ENCODE measurements at regions not wholly inside any gene's neighbourhood (a gene's known extent, or its start where the extent isn't known, plus 50 kb on each side); places are given as distances from the start of the nearest gene placed in this dataset.
A peak's percentile ranks its signal among the peaks of the same experiment; 100 is the strongest.

- H3K27ac ChIP-seq: no peak overlapping the region
- TF ChIP-seq, protein P1, sequence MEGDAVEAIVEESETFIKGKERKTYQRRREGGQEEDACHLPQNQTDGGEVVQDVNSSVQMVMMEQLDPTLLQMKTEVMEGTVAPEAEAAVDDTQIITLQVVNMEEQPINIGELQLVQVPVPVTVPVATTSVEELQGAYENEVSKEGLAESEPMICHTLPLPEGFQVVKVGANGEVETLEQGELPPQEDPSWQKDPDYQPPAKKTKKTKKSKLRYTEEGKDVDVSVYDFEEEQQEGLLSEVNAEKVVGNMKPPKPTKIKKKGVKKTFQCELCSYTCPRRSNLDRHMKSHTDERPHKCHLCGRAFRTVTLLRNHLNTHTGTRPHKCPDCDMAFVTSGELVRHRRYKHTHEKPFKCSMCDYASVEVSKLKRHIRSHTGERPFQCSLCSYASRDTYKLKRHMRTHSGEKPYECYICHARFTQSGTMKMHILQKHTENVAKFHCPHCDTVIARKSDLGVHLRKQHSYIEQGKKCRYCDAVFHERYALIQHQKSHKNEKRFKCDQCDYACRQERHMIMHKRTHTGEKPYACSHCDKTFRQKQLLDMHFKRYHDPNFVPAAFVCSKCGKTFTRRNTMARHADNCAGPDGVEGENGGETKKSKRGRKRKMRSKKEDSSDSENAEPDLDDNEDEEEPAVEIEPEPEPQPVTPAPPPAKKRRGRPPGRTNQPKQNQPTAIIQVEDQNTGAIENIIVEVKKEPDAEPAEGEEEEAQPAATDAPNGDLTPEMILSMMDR (IDR thresholded peaks at IDR 0.05): no peak
- no peak for TF ChIP-seq ZFX (IDR thresholded peaks at IDR 0.05; ENCODE audit: borderline replicate concordance)
Measured at GRCh38 chr2:82124629-82125028, 1820.1 kb upstream of the LRRTM1 start.

DNA sequence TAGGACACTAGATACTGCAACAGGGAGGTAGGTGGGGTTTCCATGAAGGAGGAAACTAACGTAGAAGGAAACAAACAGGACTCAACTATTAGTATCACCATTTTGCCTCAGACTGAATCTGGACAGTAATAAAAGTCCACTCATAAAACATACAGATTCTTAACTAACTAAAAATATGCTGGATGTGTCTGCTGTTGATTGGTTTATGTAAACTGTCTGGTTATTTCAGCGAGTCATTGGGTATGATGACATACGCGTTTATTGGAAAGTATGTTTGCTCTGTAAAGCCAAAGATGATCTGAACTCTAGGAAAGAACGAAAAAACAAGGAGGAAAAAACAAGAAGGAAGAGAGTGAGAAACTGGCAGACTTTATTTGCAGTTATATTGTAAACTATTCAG is 1816.1 kb upstream of the LRRTM1 start:
- H3K27ac ChIP-seq: peak overlapping the region; percentile 51
- TF ChIP-seq ZFX (IDR thresholded peaks at IDR 0.05; ENCODE audit: borderline replicate concordance): no peak
- TF ChIP-seq, protein P1 (IDR thresholded peaks at IDR 0.05): no peak

DNA sequence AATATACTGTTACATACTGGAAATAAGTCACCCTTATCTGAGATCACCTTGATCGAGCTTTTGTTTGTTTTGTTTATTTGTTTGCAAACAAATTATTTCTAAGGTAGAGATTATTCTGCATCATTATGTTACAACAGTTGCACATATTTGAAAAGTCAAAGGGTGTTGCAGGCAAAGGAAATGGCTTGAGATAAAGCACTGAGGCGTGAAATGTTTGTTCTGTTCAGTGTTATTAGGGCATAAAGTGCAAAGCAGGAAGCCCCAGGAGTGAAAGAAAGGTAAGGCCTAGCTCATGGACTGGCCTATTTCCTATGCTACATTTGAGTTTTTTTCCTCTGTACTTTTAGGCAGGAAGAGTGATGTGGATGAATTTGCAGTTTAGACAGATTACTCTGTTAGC is 1815.6 kb upstream of the LRRTM1 start:
- TF ChIP-seq, protein P1 (IDR thresholded peaks at IDR 0.05): no peak
- no peak for TF ChIP-seq ZFX (IDR thresholded peaks at IDR 0.05; ENCODE audit: borderline replicate concordance)

GRCh38 chr2:82109418-82109817 is 1804.9 kb upstream of the LRRTM1 start:
- TF ChIP-seq, protein P1 (IDR thresholded peaks at IDR 0.05): no peak
- no peak for TF ChIP-seq ZFX (IDR thresholded peaks at IDR 0.05; ENCODE audit: borderline replicate concordance)
- no peak overlapping the region for H3K27ac ChIP-seq

More for the DNA sequence above, 1815.6 kb upstream of the LRRTM1 start:
- H3K27ac ChIP-seq: peak overlapping the region; percentile 51

DNA sequence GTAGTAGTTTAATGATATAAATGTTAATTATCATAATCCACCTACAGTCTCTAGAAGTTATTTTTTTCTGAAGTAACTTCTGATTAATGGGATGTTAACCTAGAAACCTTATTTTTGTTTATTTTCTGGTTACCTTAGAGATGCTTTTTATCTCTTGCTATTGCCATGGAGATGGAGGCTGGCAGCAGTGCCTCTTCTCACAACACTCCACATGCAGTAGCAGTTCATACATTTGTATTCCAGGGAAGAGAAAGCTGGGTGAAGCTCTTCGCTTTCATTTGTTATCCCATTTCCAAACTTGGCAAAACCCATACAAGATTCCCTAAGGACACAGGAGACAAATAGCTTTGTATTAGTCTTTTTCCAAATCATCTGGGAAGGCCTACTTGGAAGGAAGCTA is 1794.1 kb upstream of the LRRTM1 start:
- H3K27ac ChIP-seq: no peak overlapping the region
- TF ChIP-seq ZFX (IDR thresholded peaks at IDR 0.05; ENCODE audit: borderline replicate concordance): no peak
- TF ChIP-seq, protein P1 (IDR thresholded peaks at IDR 0.05): no peak

DNA sequence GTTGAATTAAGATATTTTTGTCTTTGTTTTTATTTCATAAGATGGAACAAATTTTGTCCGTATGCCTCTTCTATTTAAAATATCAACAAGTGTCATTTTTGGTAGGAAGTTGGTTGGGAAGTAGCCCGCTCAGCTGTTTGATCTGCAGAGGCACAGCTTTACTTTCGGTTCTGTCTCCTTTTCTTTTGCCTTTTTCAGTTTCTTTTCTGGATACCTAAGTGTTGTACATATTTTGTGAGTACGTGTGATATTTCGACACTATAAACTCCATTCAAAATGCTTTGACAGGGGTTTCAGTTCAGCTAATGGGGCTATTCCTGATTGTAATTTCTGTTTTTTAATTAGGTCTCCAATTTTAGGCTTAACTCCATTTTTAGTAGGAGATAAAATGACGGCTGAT is 1785.0 kb upstream of the LRRTM1 start:
- H3K27ac ChIP-seq: no peak overlapping the region
- TF ChIP-seq, protein P1 (IDR thresholded peaks at IDR 0.05): no peak
- TF ChIP-seq ZFX (IDR thresholded peaks at IDR 0.05; ENCODE audit: borderline replicate concordance): no peak

DNA sequence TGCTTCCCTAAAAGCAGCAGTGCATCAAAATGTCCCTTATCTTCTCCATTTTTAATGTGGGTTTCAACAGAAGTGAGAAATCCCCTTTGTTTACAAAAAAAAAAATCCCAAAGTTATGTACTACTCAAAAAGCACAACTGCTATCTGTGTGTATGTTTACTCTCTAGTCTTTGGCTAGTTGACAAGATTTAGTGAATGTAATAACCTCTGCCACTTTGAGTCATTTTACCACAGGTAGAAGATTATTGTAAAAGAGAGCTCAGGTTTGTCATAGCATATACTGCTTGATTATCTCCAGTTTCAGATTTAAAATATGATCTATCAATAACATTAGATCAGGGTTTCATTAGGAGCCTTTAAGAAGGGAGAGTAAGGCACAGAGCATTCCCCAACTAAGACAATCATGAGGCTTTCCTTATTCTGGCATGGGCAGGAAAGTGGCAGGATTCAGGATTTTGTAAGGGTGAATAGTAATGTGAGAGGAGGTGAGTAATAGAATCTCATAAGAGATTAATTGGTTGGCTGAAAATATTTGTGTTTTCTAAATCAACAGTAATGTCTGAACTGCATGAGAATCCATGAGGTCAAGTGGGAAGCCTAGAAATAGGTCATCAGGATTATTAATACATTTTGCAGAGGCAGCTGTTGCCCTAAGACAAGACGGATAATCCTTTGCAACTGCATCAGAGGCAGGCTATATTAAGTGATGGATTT is 1780.3 kb upstream of the LRRTM1 start:
- TF ChIP-seq, protein P1 (IDR thresholded peaks at IDR 0.05): no peak
- TF ChIP-seq ZFX (IDR thresholded peaks at IDR 0.05; ENCODE audit: borderline replicate concordance): no peak

More for the DNA sequence above, 1780.3 kb upstream of the LRRTM1 start:
- no peak overlapping the region for H3K27ac ChIP-seq

Data from 22Rv1 (cell line).